NT2/D1 (cell line): ENCODE measurements at regions not wholly inside any gene's neighbourhood (a gene's known extent, or its start where the extent isn't known, plus 50 kb on each side); places are given as distances from the start of the nearest gene placed in this dataset.

Experiments
- DNase-seq: peaks from one replicate; pipeline ENCODE4 v3.0.0-alpha.2; 2011; ENCODE audit warnings: low read depth, low spot score
- H3K27me3 ChIP-seq: 2 replicates; pipeline ENCODE4 v1.6.0; 2011; ENCODE audit warnings: mild to moderate bottlenecking; ENCODE audit not compliant: insufficient read length, insufficient read depth
- H3K36me3 ChIP-seq: 2 replicates; pipeline ENCODE4 v1.6.1; 2011; ENCODE audit warnings: mild to moderate bottlenecking, low read length, mixed read lengths; ENCODE audit not compliant: insufficient read depth, insufficient read length
- H3K4me1 ChIP-seq: 2 replicates; pipeline ENCODE4 v1.5.1; 2011; ENCODE audit not compliant: insufficient read depth, insufficient read length
- H3K4me3 ChIP-seq: 2 replicates; pipeline ENCODE4 v1.5.1; 2011; ENCODE audit warnings: low read depth; ENCODE audit not compliant: insufficient read length
- H3K9ac ChIP-seq: 2 replicates; pipeline ENCODE4 v1.6.0; 2011; ENCODE audit warnings: low read depth; ENCODE audit not compliant: insufficient read length
- H3K9me3 ChIP-seq: 2 replicates; pipeline ENCODE4 v1.5.1; 2011; ENCODE audit warnings: mild to moderate bottlenecking, low read length; ENCODE audit not compliant: insufficient read depth
- SUZ12 ChIP-seq: IDR thresholded peaks from 2 replicates; pipeline ENCODE4 v1.6.1; 2011; ENCODE audit not compliant: insufficient read length, insufficient read depth; ENCODE audit errors: extremely low read depth
- YY1 ChIP-seq: IDR thresholded peaks from 2 replicates; pipeline ENCODE4 v1.6.1; 2011; ENCODE audit not compliant: insufficient read length, insufficient read depth
- ZNF274 ChIP-seq: IDR thresholded peaks from 2 replicates; pipeline ENCODE4 v1.6.1; 2011; ENCODE audit warnings: mild to moderate bottlenecking, low read depth, low read length

DNA sequence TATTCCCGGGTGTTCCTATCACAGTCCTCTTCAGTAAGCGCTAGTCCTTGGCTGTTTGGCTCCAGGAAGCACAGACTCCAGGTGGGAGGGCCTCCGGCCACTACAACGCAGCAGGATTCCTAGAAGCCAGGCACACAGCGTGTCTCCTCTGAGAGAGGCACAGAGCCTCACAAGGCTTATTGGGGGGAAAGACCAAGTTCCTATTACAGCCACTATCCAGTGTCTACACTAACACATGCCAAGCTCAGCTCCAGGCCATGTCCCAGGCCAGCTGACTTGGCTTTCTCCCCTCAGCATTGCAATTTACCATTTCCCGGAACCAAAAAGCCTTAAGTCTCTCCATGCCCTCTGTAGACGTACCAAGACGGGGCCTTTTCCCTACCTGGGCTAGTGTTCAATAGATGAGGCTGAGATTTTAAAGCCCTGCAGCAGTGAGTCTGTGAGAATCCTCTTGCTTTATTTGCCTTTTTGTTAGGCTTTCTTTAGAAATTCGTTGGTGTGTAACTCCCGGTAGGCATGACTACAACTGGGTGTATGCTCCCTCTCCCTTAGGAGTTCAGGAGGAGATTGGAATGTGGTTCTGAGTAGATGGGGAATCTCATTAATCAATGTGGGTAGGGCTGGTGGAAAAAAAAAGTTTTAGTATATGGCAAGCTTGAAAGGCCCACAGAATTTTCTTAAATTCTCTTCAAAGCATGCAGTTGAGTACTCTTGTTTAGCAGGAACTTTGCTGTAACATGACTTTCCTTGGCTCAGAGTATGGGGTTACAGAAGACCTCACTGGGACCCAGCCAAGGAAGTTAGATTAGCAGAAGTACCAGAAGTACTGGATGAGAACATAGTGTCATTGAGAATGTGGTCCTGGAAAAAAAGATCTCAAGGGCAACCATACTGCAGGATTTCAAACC lies 84.3 kb upstream of the SLC1A3 start:
- DNase-seq = no peak
- peaks cover 2% of the 10 kb centered on the region for H3K4me1 ChIP-seq
- no peak overlapping the region for H3K4me3 ChIP-seq
- no peaks in the 10 kb centered on the region; the same call in 1 of the 2 replicates for H3K9me3 ChIP-seq
- no peak for TF ChIP-seq SUZ12
- TF ChIP-seq ZNF274 = no peak
- no peak for TF ChIP-seq YY1
- no peak overlapping the region for H3K9ac ChIP-seq
- H3K27me3 ChIP-seq = no peaks in the 10 kb centered on the region
- H3K36me3 ChIP-seq = no peaks in the 10 kb centered on the region

DNA sequence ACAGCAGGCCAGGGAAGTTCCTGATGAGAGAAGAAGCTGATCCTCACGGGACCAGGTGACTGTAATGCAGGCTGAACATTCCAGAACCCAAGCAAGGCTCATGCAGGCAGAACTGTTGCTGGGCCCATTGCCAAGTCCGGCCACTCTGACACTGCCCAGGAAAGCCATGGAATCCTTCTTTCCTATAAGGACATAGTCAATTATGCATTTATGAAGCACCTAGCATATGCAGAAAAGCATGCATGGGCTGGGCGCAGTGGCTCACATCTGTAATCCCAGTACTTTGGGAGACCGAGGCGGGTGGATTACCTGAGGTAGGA lies 83.7 kb upstream of the SLC1A3 start:
- Histone ChIP-seq H3K36me3 (no peaks in the 10 kb centered on the region), H3K4me1 (peaks cover 2% of the 10 kb centered on the region), H3K4me3 (no peak overlapping the region), H3K9me3 (no peaks in the 10 kb centered on the region; the same call in 1 of the 2 replicates), H3K27me3 (no peaks in the 10 kb centered on the region), H3K9ac (no peak overlapping the region)
- TF ChIP-seq ZNF274 (no peak), SUZ12 (no peak), YY1 (no peak)
- DNase-seq = no peak

DNA sequence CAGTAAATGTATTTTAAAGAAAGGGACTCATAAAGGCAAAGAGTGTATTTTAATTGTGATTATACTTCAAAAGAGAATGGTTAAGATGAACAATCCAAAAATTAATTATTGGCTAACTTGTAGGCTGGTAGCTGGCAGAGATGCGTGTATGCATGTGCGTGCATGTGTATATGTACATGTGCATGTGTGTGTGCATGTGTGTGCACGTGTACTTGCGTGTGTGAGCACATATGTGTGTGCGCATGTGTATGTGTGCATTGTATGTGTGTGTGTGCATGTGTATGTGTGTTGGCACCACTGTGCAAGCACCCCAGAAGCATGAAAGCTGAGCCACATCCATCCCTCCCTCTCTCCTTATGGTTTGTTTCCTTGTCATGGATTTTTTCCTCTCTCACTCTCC lies 83.0 kb upstream of the SLC1A3 start:
- Histone ChIP-seq H3K9ac (no peak overlapping the region), H3K9me3 (no peaks in the 10 kb centered on the region; the same call in 1 of the 2 replicates), H3K4me1 (peaks cover 2% of the 10 kb centered on the region), H3K4me3 (no peak overlapping the region), H3K36me3 (no peaks in the 10 kb centered on the region), H3K27me3 (no peaks in the 10 kb centered on the region)
- no peak for DNase-seq
- TF ChIP-seq SUZ12 = no peak

- no peak for DNase-seq
- Histone ChIP-seq H3K36me3 (no peaks in the 10 kb centered on the region), H3K9me3 (no peaks in the 10 kb centered on the region; the same call in 1 of the 2 replicates), H3K4me3 (no peak overlapping the region), H3K4me1 (peaks cover 2% of the 10 kb centered on the region), H3K27me3 (no peaks in the 10 kb centered on the region), H3K9ac (no peak overlapping the region)
- no peak for TF ChIP-seq YY1
- TF ChIP-seq SUZ12 = no peak
- TF ChIP-seq ZNF274 = no peak
These were observed 82.5 kb upstream of the SLC1A3 start for GRCh38 chr5:36523926-36524325.

DNA sequence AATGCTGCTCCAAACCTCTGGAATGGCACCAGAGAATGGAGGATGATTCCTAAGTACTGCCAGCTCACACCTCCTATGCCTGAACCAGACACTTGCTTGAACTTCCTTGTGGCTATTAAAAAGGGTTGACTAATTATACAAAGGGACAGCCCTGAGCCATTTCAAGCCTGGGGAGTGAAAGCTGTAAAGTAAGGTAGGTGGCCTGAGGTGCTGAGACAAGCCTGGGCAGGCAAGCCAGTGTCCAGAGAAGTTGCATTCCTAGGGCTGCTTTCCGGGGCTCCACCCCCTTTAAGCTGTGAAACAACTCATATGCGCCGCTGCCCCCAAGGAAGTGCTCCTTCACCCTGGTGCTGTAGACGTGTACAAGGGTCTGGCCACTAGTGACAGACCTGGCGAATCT lies 79.9 kb upstream of the SLC1A3 start:
- H3K9me3 ChIP-seq = no peaks in the 10 kb centered on the region; the same call in 1 of the 2 replicates
- no peak overlapping the region for H3K4me3 ChIP-seq
- no peak overlapping the region for H3K9ac ChIP-seq
- no peak for DNase-seq
- peaks cover 2% of the 10 kb centered on the region for H3K4me1 ChIP-seq
- no peaks in the 10 kb centered on the region for H3K27me3 ChIP-seq
- TF ChIP-seq ZNF274 = no peak
- H3K36me3 ChIP-seq = no peaks in the 10 kb centered on the region

DNA sequence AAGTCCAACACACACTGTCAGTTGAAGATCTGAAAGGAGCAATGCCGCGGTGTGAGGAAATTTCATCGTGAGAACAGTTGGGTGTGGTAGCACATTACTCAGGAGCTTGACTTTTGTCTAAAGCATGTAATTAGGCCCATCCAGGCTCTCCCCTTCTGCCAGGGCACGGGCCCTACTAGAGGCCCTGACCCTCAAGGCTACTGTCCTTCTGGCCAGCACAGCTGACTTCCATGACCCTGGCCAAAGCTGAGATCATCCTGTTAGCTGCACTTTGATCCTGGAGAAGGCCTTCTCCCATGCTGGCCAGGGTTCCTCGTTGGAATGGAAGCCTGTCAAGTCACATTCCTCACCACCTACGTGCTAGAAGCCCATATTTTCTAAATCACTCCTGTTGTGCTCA lies 77.8 kb upstream of the SLC1A3 start:
- Histone ChIP-seq H3K9me3 (no peaks in the 10 kb centered on the region; the same call in 1 of the 2 replicates), H3K4me3 (no peak overlapping the region), H3K27me3 (no peaks in the 10 kb centered on the region), H3K9ac (no peak overlapping the region), H3K4me1 (peaks cover 2% of the 10 kb centered on the region), H3K36me3 (no peaks in the 10 kb centered on the region)
- no peak for TF ChIP-seq YY1
- TF ChIP-seq SUZ12 = no peak
- no peak for TF ChIP-seq ZNF274
- no peak for DNase-seq

- H3K4me1 ChIP-seq = peaks cover 2% of the 10 kb centered on the region
- no peaks in the 10 kb centered on the region for H3K27me3 ChIP-seq
- TF ChIP-seq YY1 (no peak), SUZ12 (no peak)
- DNase-seq = no peak
- no peaks in the 10 kb centered on the region for H3K36me3 ChIP-seq
- no peaks in the 10 kb centered on the region; the same call in 1 of the 2 replicates for H3K9me3 ChIP-seq
- H3K9ac ChIP-seq = no peak overlapping the region
- H3K4me3 ChIP-seq = no peak overlapping the region
These were observed 77.3 kb upstream of the SLC1A3 start for GRCh38 chr5:36529142-36529541.

DNA sequence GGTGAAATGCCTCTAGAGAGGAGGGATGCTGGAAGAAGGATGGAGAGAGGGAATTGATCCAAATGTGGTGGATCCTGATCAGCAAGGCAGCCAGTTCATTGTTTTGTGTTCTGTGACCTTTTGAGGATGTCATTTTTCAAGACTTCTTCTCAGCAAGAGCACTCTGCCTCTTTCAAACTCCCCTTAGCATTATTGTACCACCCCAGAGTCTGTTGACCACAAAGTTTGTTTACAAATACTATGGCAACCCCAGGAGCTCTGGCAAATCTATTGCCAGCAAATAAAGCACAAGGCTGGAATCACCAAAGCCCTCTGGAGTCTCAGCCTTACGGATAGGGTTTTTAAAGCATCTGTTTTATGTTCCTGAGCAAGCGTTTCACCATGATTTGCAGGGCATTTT lies 76.2 kb upstream of the SLC1A3 start:
- Histone ChIP-seq H3K9me3 (no peaks in the 10 kb centered on the region; the same call in 1 of the 2 replicates), H3K4me3 (no peak overlapping the region), H3K9ac (no peak overlapping the region), H3K36me3 (no peaks in the 10 kb centered on the region), H3K4me1 (peaks cover 2% of the 10 kb centered on the region), H3K27me3 (no peaks in the 10 kb centered on the region)
- no peak for DNase-seq
- TF ChIP-seq ZNF274 = no peak
- TF ChIP-seq YY1 = no peak
- TF ChIP-seq SUZ12 = no peak
